ENCODE measurements at regions not wholly inside any gene's neighbourhood (a gene's known extent, or its start where the extent isn't known, plus 50 kb on each side); places are given as distances from the start of the nearest gene placed in this dataset.

- TF ChIP-seq, protein P1, sequence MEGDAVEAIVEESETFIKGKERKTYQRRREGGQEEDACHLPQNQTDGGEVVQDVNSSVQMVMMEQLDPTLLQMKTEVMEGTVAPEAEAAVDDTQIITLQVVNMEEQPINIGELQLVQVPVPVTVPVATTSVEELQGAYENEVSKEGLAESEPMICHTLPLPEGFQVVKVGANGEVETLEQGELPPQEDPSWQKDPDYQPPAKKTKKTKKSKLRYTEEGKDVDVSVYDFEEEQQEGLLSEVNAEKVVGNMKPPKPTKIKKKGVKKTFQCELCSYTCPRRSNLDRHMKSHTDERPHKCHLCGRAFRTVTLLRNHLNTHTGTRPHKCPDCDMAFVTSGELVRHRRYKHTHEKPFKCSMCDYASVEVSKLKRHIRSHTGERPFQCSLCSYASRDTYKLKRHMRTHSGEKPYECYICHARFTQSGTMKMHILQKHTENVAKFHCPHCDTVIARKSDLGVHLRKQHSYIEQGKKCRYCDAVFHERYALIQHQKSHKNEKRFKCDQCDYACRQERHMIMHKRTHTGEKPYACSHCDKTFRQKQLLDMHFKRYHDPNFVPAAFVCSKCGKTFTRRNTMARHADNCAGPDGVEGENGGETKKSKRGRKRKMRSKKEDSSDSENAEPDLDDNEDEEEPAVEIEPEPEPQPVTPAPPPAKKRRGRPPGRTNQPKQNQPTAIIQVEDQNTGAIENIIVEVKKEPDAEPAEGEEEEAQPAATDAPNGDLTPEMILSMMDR (conservative IDR thresholded peaks at IDR 0.05 in 1 of 2, IDR thresholded peaks at IDR 0.05 in 1 of 2; ENCODE audit: extremely low read depth in 1 of 2, insufficient read depth in 1 of 2, low read depth in 1 of 2, low read length in 2 of 2), result no peak
- no peak for TF ChIP-seq EZH2 (IDR thresholded peaks at IDR 0.05; ENCODE audit: borderline replicate concordance, low read length)
Measured at GRCh38 chr1:200282497-200283122, 127.2 kb downstream of the ZNF281 start.
